ENCODE measurements at regions not wholly inside any gene's neighbourhood (a gene's known extent, or its start where the extent isn't known, plus 50 kb on each side); places are given as distances from the start of the nearest gene placed in this dataset.
A peak's percentile ranks its signal among the peaks of the same experiment; 100 is the strongest.

GRCh38 chr15:67917636-67918035, 77.8 kb upstream of the RNU6-1 start:
- Mint-ChIP-seq H3K4me1 (ENCODE audit: unreplicated experiment) (peaks cover 48% of the 10 kb centered on the region), H3K9me3 (ENCODE audit: unreplicated experiment) (no peaks in the 10 kb centered on the region), H3K4me3 (ENCODE audit: unreplicated experiment) (no peak overlapping the region), H3K27me3 (ENCODE audit: unreplicated experiment) (no peaks in the 10 kb centered on the region), H3K27ac (ENCODE audit: unreplicated experiment) (peak overlapping the region; percentile 97), H3K36me3 (ENCODE audit: unreplicated experiment) (no peaks in the 10 kb centered on the region)
- DNase-seq (ENCODE audit: extremely low spot score, unreplicated experiment): no peak
- TF ChIP-seq, protein P1, sequence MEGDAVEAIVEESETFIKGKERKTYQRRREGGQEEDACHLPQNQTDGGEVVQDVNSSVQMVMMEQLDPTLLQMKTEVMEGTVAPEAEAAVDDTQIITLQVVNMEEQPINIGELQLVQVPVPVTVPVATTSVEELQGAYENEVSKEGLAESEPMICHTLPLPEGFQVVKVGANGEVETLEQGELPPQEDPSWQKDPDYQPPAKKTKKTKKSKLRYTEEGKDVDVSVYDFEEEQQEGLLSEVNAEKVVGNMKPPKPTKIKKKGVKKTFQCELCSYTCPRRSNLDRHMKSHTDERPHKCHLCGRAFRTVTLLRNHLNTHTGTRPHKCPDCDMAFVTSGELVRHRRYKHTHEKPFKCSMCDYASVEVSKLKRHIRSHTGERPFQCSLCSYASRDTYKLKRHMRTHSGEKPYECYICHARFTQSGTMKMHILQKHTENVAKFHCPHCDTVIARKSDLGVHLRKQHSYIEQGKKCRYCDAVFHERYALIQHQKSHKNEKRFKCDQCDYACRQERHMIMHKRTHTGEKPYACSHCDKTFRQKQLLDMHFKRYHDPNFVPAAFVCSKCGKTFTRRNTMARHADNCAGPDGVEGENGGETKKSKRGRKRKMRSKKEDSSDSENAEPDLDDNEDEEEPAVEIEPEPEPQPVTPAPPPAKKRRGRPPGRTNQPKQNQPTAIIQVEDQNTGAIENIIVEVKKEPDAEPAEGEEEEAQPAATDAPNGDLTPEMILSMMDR (IDR thresholded peaks at IDR 0.05): no peak

DNA sequence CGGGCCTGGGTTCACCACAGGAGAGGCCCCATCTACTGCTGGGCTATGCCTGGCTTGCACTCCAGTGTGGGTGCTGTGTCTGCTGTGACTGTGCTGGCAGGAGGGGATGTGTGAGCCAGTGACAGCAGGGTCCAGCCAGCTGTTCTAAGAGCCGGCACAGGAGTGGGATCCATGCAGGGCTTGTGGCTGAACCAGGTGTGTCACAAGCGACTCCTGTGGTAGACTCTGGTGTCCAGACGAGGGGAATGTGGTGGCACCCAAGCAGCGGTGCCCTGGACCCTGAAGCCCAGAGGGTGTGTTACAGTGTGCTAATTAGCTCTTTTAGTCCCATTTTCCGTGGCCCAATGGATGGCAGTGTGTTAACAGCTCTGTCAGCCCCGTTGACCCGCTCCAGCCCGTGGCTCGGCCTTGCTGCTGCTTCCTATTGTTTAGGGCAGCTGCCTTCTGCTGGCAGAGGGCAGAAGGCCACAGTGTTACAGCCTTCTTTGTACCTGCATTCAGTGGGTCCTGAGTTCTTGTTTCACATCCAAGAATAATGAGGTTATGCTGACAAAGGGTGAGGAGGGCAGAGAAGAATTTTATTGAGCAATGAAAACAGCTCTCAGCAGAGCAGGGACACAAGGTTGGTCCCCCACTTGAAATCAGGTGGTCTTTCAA, 78.5 kb upstream of the RNU6-1 start:
- DNase-seq (ENCODE audit: extremely low spot score, unreplicated experiment): no peak
- H3K27me3 Mint-ChIP-seq (ENCODE audit: unreplicated experiment): no peaks in the 10 kb centered on the region
- TF ChIP-seq, protein P1 (IDR thresholded peaks at IDR 0.05): no peak
- no peak overlapping the region for H3K4me3 Mint-ChIP-seq (ENCODE audit: unreplicated experiment)
- no peaks in the 10 kb centered on the region for H3K9me3 Mint-ChIP-seq (ENCODE audit: unreplicated experiment)
- no peak overlapping the region for H3K27ac Mint-ChIP-seq (ENCODE audit: unreplicated experiment)
- peaks cover 48% of the 10 kb centered on the region for H3K4me1 Mint-ChIP-seq (ENCODE audit: unreplicated experiment)
- H3K36me3 Mint-ChIP-seq (ENCODE audit: unreplicated experiment): no peaks in the 10 kb centered on the region

- no peaks in the 10 kb centered on the region for H3K36me3 Mint-ChIP-seq (ENCODE audit: unreplicated experiment)
- no peak for DNase-seq (ENCODE audit: extremely low spot score, unreplicated experiment)
- no peak overlapping the region for H3K4me3 Mint-ChIP-seq (ENCODE audit: unreplicated experiment)
- peaks cover 4% of the 10 kb centered on the region for H3K9me3 Mint-ChIP-seq (ENCODE audit: unreplicated experiment)
- no peak overlapping the region for H3K27ac Mint-ChIP-seq (ENCODE audit: unreplicated experiment)
- TF ChIP-seq, protein P1 (IDR thresholded peaks at IDR 0.05): no peak
- H3K27me3 Mint-ChIP-seq (ENCODE audit: unreplicated experiment): no peaks in the 10 kb centered on the region
- H3K4me1 Mint-ChIP-seq (ENCODE audit: unreplicated experiment): peaks cover 39% of the 10 kb centered on the region
Measured at GRCh38 chr15:67920524-67921240, 80.8 kb upstream of the RNU6-1 start.

GRCh38 chr15:67922106-67922675, 82.3 kb upstream of the RNU6-1 start:
- TF ChIP-seq, protein P1 (IDR thresholded peaks at IDR 0.05): no peak
- Mint-ChIP-seq H3K36me3 (ENCODE audit: unreplicated experiment) (no peaks in the 10 kb centered on the region), H3K27ac (ENCODE audit: unreplicated experiment) (no peak overlapping the region), H3K4me1 (ENCODE audit: unreplicated experiment) (peaks cover 28% of the 10 kb centered on the region), H3K9me3 (ENCODE audit: unreplicated experiment) (peaks cover 4% of the 10 kb centered on the region), H3K4me3 (ENCODE audit: unreplicated experiment) (no peak overlapping the region), H3K27me3 (ENCODE audit: unreplicated experiment) (no peaks in the 10 kb centered on the region)
- DNase-seq (ENCODE audit: extremely low spot score, unreplicated experiment): no peak
